GM23248 (cell line): ENCODE measurements at regions not wholly inside any gene's neighbourhood (a gene's known extent, or its start where the extent isn't known, plus 50 kb on each side); places are given as distances from the start of the nearest gene placed in this dataset.

Experiments used
- EZH2 ChIP-seq: fragments of 200-600 bp; sonication (generic); IDR thresholded peaks from 2 replicates; pipeline ENCODE4 v1.6.1; 2018; ENCODE audit warnings: antibody characterized with exemption, mild to moderate bottlenecking; ENCODE audit not compliant: insufficient read depth, poor library complexity, severe bottlenecking
- EZH2phosphoT487 ChIP-seq: fragments of 200-600 bp; sonication (generic); IDR thresholded peaks from 2 replicates; pipeline ENCODE4 v1.6.1; 2018; ENCODE audit warnings: antibody characterized with exemption, moderate library complexity, mild to moderate bottlenecking, low read depth; ENCODE audit not compliant: insufficient read depth

- TF ChIP-seq EZH2phosphoT487 (no peak), EZH2 (no peak)
These were observed 123.4 kb upstream of the NEBL start for GRCh38 chr10:21020545-21020944.
